SHP77 treated with DMSO at 0.1 percent for 48 hours (cell line): ENCODE measurements at regions not wholly inside any gene's neighbourhood (a gene's known extent, or its start where the extent isn't known, plus 50 kb on each side); places are given as distances from the start of the nearest gene placed in this dataset.

Experiments used
- DNase-seq: peaks from one replicate; lab custom pipeline; 2025; lab: John Stamatoyannopoulos, UW

DNA sequence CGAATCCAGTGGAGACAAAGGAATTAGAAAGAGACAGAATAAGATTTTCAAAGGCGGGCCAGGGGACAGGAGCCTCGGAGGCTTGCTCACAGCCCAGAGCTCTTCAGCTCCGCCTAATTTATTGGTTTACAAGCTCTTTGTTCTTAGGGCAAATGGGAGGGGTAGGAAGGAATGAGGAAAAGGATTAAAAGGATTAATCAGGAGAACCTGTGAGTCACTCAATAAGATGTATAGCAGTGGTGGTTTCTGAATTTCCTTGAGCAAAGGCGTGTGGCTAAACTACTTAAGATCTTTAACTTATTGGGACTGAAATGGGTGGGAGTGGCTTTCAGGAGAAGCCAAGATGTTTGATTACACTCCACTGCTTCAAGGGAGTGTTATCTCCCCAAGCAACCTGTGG is 456.0 kb upstream of the SPANXN1 start:
- no peak for DNase-seq

- DNase-seq: no peak
These were observed 448.3 kb upstream of the SPANXN1 start for GRCh38 chrX:144798972-144799371.

DNA sequence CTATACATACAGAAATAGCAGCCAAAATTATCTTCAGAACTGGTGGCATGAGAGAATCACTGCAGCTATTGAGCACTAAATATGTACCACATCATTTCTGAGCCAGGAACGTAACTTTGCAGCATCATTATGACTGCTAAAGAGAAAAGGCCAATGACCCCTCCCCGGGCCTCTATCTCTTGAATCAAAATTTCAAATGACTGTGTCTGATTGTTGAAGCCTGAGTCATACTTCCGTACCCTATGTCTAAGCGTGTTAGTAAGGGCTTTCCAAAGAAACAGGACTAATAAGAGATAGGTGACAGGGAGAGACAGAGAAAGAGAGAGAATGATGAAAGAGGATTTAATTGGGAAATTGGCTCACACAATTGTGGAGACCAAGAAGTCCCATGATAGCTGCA is 445.5 kb upstream of the SPANXN1 start:
- no peak for DNase-seq

- no peak for DNase-seq
These were observed 438.3 kb upstream of the SPANXN1 start for GRCh38 chrX:144809025-144809424.

GRCh38 chrX:144810539-144810938 is 436.8 kb upstream of the SPANXN1 start:
- no peak for DNase-seq

- no peak for DNase-seq
These were observed 427.9 kb upstream of the SPANXN1 start for GRCh38 chrX:144819406-144819805.

DNA sequence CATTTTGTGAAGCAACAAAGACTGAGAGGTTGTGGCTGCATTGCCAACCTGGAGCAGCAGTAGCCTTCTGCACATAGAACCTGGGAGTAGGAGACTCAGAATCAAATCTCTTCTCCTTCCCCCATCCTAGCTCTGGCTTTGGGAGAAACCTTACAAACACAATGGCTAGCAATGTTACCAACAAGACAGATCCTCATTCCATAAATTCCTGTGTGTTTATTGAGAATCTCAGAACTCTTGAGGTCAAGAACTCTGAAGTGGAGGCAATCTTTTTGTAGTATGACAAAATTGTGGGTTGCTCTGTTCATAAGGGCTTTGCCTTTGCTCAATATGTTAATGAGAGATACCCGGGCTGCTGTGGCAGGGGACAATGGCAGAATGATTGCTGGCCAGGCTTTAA is 406.7 kb upstream of the SPANXN1 start:
- DNase-seq: no peak

DNA sequence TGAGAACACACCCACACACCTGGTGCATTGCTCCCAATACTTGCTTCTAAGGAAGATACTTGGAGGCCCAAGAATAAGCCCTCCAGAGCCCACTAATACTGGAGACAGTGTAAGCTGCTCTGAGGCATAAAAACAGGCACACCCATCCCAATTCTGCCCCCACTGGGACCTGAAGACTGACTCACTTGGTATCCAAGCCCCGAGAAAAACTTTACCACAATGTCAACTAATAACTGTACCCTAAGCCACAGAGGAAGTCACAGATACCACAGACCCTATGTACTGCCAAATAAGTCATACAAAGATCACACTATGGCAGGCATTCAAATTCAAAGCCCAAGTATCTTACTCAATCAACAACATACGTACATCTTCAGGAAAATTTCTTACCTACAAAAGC is 398.2 kb upstream of the SPANXN1 start:
- no peak for DNase-seq

- DNase-seq: no peak
These were observed 351.0 kb upstream of the SPANXN1 start for GRCh38 chrX:144896323-144896722.

- no peak for DNase-seq
These were observed 345.8 kb upstream of the SPANXN1 start for GRCh38 chrX:144901521-144901920.

GRCh38 chrX:144916785-144917184 is 330.5 kb upstream of the SPANXN1 start:
- DNase-seq: no peak

DNA sequence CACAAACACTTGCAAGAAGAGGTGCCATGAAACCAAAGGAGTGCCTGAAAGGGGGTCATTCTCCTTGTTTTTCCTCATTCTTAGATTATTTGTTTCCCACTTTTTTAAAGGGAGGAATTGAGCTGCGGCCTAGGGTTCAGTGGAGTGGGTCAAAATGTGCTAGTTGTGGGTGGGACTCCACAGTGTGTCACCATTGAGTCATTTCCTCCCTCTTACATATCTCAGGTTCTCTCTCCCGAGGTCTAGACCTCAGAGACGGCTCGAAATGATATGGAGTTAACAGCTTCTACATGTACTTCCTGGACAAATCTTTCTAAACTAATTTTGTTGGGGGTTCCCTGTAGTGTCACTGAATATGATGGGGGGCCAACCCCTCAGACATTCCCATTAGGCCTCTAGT is 328.4 kb upstream of the SPANXN1 start:
- DNase-seq: no peak

- no peak for DNase-seq
These were observed 300.6 kb upstream of the SPANXN1 start for GRCh38 chrX:144946666-144947065.
